Sigmoid colon (tissue), 3 donors: ENCODE measurements at regions not wholly inside any gene's neighbourhood (a gene's known extent, or its start where the extent isn't known, plus 50 kb on each side); places are given as distances from the start of the nearest gene placed in this dataset.

Source experiments
- CTCF ChIP-seq, 4 experiments: fragments of 450-650 bp in 3 of 4; fragments of 200-600 bp in 1 of 4; IDR thresholded peaks; one replicate each; pipeline ENCODE4 v1.5.1; 2016 to 2019; ENCODE audit warnings: antibody characterized with exemption in 4 of 4, mild to moderate bottlenecking in 3 of 4, moderate library complexity in 2 of 4
- POLR2A ChIP-seq, 2 donors: fragments of 450-650 bp; IDR thresholded peaks; one replicate each; pipeline ENCODE4 v1.6.1; 2016; ENCODE audit warnings: antibody characterized with exemption in 2 of 2, mild to moderate bottlenecking in 2 of 2, moderate library complexity in 2 of 2

- TF ChIP-seq CTCF (IDR thresholded peaks at IDR 0.05) (no peak), POLR2A (IDR thresholded peaks at IDR 0.05) (no peak)
Measured at GRCh38 chr17:22221344-22221743, 529.0 kb downstream of the KCNJ18 start.
